Kidney (tissue), 13 donors: ENCODE measurements at regions not wholly inside any gene's neighbourhood (a gene's known extent, or its start where the extent isn't known, plus 50 kb on each side); places are given as distances from the start of the nearest gene placed in this dataset.

Experiments used
- DNase-seq, 5 donors: peaks; one replicate each; pipeline ENCODE4 v3.0.0-alpha.2; 2013 to 2020
- FAIRE-seq: peaks from 2 replicates; lab custom pipeline; 2012; peaks lifted over from hg19 to GRCh38; lab: Jason Lieb, UNC
- H3K27ac ChIP-seq, 2 donors: one replicate each; pipeline ENCODE4 v1.7.0; 2013; ENCODE audit warnings: low read depth in 2 of 2, low read length in 2 of 2, inconsistent platforms in 1 of 2
- H3K27me3 ChIP-seq: one replicate; pipeline ENCODE4 v1.7.1; 2013; ENCODE audit warnings: low read length, inconsistent platforms; ENCODE audit not compliant: control insufficient read depth, insufficient read depth
- H3K36me3 ChIP-seq, 3 donors: one replicate each; pipeline versions ENCODE4 v1.7.0 to v1.7.1; 2013; ENCODE audit warnings: low read length in 3 of 3, control low read depth in 1 of 3, inconsistent platforms in 1 of 3; ENCODE audit not compliant: insufficient read depth in 3 of 3, control insufficient read depth in 2 of 3
- H3K4me1 ChIP-seq, 3 donors: one replicate each; pipeline versions ENCODE4 v1.7.0 to v1.7.1; 2013; ENCODE audit warnings: low read length in 3 of 3, inconsistent platforms in 1 of 3, low read depth in 1 of 3; ENCODE audit not compliant: control insufficient read depth in 2 of 3, insufficient read depth in 2 of 3
- H3K4me3 ChIP-seq, 3 donors: one replicate each; pipeline versions ENCODE4 v1.7.0 to v1.8.1; 2013; ENCODE audit warnings: low read length in 3 of 3, control low read depth in 1 of 3, inconsistent platforms in 1 of 3
- H3K9ac ChIP-seq, 3 donors: one replicate each; pipeline versions ENCODE4 v1.7.0 to v1.7.1; 2013; ENCODE audit warnings: low read length in 3 of 3, control low read depth in 1 of 3, inconsistent platforms in 1 of 3
- H3K9me3 ChIP-seq, 3 donors: one replicate each; pipeline versions ENCODE4 v1.7.0 to v1.7.1; 2013; ENCODE audit warnings: low read length in 3 of 3, control low read depth in 1 of 3, inconsistent platforms in 1 of 3; ENCODE audit not compliant: control insufficient read depth in 2 of 3, insufficient read depth in 1 of 3
- CTCF ChIP-seq: IDR thresholded peaks from 3 replicates; pipeline ENCODE4 v1.5.1; 2012; ENCODE audit warnings: mild to moderate bottlenecking, moderate library complexity, borderline replicate concordance; ENCODE audit not compliant: insufficient read depth; ENCODE audit errors: extremely low read depth
- intact Hi-C: fragments of 100-400 bp; cut with DNase I; formaldehyde crosslinking; loops from one replicate; pipeline ENCODE4 v1.11.1; 2022
- donor health status: control.
- donor health status: control.
- donor health status: control.
- donor health status: control.
- donor health status: control.
- donor health status: DM: yes; HTN: yes; CAD: no.
- donor health status: Normal renal cell carcinoma (clear cell type).

- no peak overlapping the region for H3K4me3 ChIP-seq
- no peak for TF ChIP-seq CTCF
- no peaks in the 10 kb centered on the region for H3K27me3 ChIP-seq
- DNase-seq (no peak), FAIRE-seq (no peak)
- no peaks in the 10 kb centered on the region for H3K36me3 ChIP-seq
- H3K9ac ChIP-seq = no peak overlapping the region
- no peaks in the 10 kb centered on the region for H3K4me1 ChIP-seq
- no peak overlapping the region for H3K27ac ChIP-seq
- intact Hi-C loops = no loop called here
- no peaks in the 10 kb centered on the region for H3K9me3 ChIP-seq
Observed at GRCh38 chr2:144083211-144083610, 436.7 kb downstream of the ZEB2 start.

GRCh38 chr2:144082777-144083176 lies 437.1 kb downstream of the ZEB2 start:
- FAIRE-seq (no peak), DNase-seq (no peak)
- no peak for TF ChIP-seq CTCF
- Histone ChIP-seq H3K27ac (no peak overlapping the region), H3K4me1 (peaks cover 0 to 2% (median 0%) of the 10 kb centered on the region in 3 donors), H3K36me3 (no peaks in the 10 kb centered on the region), H3K9me3 (no peaks in the 10 kb centered on the region), H3K9ac (no peak overlapping the region), H3K4me3 (no peak overlapping the region), H3K27me3 (no peaks in the 10 kb centered on the region)
- intact Hi-C loops = no loop called here

- Histone ChIP-seq H3K36me3 (no peaks in the 10 kb centered on the region), H3K4me3 (no peak overlapping the region), H3K27me3 (no peaks in the 10 kb centered on the region), H3K4me1 (peaks cover 0 to 2% (median 0%) of the 10 kb centered on the region in 3 donors), H3K9me3 (no peaks in the 10 kb centered on the region), H3K27ac (no peak overlapping the region), H3K9ac (no peak overlapping the region)
- TF ChIP-seq CTCF = no peak
- no peak for DNase-seq
- intact Hi-C loops = no loop called here
- FAIRE-seq = no peak
Observed at GRCh38 chr2:144082327-144082726, 437.6 kb downstream of the ZEB2 start.

- no peak overlapping the region for H3K27ac ChIP-seq
- H3K9ac ChIP-seq = no peak overlapping the region
- no peak for FAIRE-seq
- DNase-seq = no peak
- no peaks in the 10 kb centered on the region for H3K36me3 ChIP-seq
- H3K4me1 ChIP-seq = peaks cover 0 to 2% (median 0%) of the 10 kb centered on the region in 3 donors
- TF ChIP-seq CTCF = no peak
- intact Hi-C loops = no loop called here
- no peaks in the 10 kb centered on the region for H3K27me3 ChIP-seq
- no peak overlapping the region for H3K4me3 ChIP-seq
- H3K9me3 ChIP-seq = no peaks in the 10 kb centered on the region
Observed at GRCh38 chr2:144081272-144081671, 438.6 kb downstream of the ZEB2 start.
